Ectodermal cell (in vitro differentiated cells): ENCODE measurements at regions not wholly inside any gene's neighbourhood (a gene's known extent, or its start where the extent isn't known, plus 50 kb on each side); places are given as distances from the start of the nearest gene placed in this dataset.

Experiments
- H3K27ac ChIP-seq: 2 replicates; pipeline ENCODE4 v1.7.0; 2013; ENCODE audit warnings: mild to moderate bottlenecking, low read depth, low read length; ENCODE audit not compliant: insufficient read depth, poor library complexity, severe bottlenecking
- H3K27me3 ChIP-seq: 2 replicates; pipeline ENCODE4 v1.7.0; 2013; ENCODE audit warnings: mild to moderate bottlenecking, low read length; ENCODE audit not compliant: insufficient read depth, control insufficient read depth, poor library complexity, severe bottlenecking
- H3K36me3 ChIP-seq: one replicate; pipeline ENCODE4 v1.7.0; 2013; ENCODE audit warnings: low read length; ENCODE audit not compliant: control insufficient read depth, insufficient read depth
- H3K4me1 ChIP-seq: one replicate; pipeline ENCODE4 v1.7.0; 2013; ENCODE audit warnings: low read length; ENCODE audit not compliant: control insufficient read depth, insufficient read depth
- H3K4me3 ChIP-seq: 2 replicates; pipeline ENCODE4 v1.7.0; 2013; ENCODE audit warnings: low read depth, low read length, control low read depth; ENCODE audit not compliant: insufficient read depth
- H3K9me3 ChIP-seq: 2 replicates; pipeline ENCODE4 v1.7.0; 2013; ENCODE audit warnings: mild to moderate bottlenecking, low read length, moderate library complexity; ENCODE audit not compliant: control insufficient read depth
- WGBS, 2 experiments: methylation state at CpG; one replicate each; pipeline ENCODE4 v1.1.7; 2013; ENCODE audit warnings: missing lambda C conversion rate in 2 of 2; 5-methylcytosine and 5-hydroxymethylcytosine counted together

GRCh38 chr5:93300945-93301344 is 280.1 kb downstream of the NR2F1-AS1 start:
- H3K4me1 ChIP-seq, result peaks cover 59% of the 10 kb centered on the region
- H3K36me3 ChIP-seq, result no peaks in the 10 kb centered on the region
- no peaks in the 10 kb centered on the region for H3K9me3 ChIP-seq
- no peak overlapping the region for H3K27ac ChIP-seq
- H3K4me3 ChIP-seq, result no peak overlapping the region
- H3K27me3 ChIP-seq, result no peaks in the 10 kb centered on the region

- H3K4me1 ChIP-seq, result peaks cover 54% of the 10 kb centered on the region
- H3K9me3 ChIP-seq, result no peaks in the 10 kb centered on the region
- no peak overlapping the region for H3K4me3 ChIP-seq
Measured at GRCh38 chr5:93300309-93300923, 280.6 kb downstream of the NR2F1-AS1 start.

GRCh38 chr5:93299681-93300308 is 281.2 kb downstream of the NR2F1-AS1 start:
- H3K27ac ChIP-seq, result peak overlapping the region; percentile 94
- peaks cover 48% of the 10 kb centered on the region for H3K4me1 ChIP-seq
- no peaks in the 10 kb centered on the region for H3K9me3 ChIP-seq
- no peaks in the 10 kb centered on the region for H3K36me3 ChIP-seq
- no peaks in the 10 kb centered on the region for H3K27me3 ChIP-seq
- 0 to 1% methylated on average over 6 of the region's 6 CpGs for WGBS, 2 experiments
- no peak overlapping the region for H3K4me3 ChIP-seq

More at GRCh38 chr5:93300309-93300923, 280.6 kb downstream of the NR2F1-AS1 start:
- Histone ChIP-seq H3K27ac (peak overlapping the region; percentile 94), H3K36me3 (no peaks in the 10 kb centered on the region), H3K27me3 (no peaks in the 10 kb centered on the region)
- 50 to 53% methylated on average over 7 to 8 of the region's 8 CpGs for WGBS, 2 experiments

- H3K4me3 ChIP-seq, result no peak overlapping the region
Measured at GRCh38 chr5:93297116-93297515, 283.9 kb downstream of the NR2F1-AS1 start.

GRCh38 chr5:93296338-93296737 is 284.7 kb downstream of the NR2F1-AS1 start:
- WGBS, 2 experiments, result 90 to 98% methylated on average over 2 of the region's 2 CpGs
- Histone ChIP-seq H3K4me3 (no peak overlapping the region), H3K4me1 (peaks cover 24% of the 10 kb centered on the region), H3K27me3 (no peaks in the 10 kb centered on the region), H3K27ac (no peak overlapping the region), H3K36me3 (no peaks in the 10 kb centered on the region), H3K9me3 (no peaks in the 10 kb centered on the region)

More at GRCh38 chr5:93297116-93297515, 283.9 kb downstream of the NR2F1-AS1 start:
- no peaks in the 10 kb centered on the region for H3K27me3 ChIP-seq
- no peaks in the 10 kb centered on the region for H3K36me3 ChIP-seq
- WGBS, 2 experiments, result 92 to 96% methylated on average over 2 of the region's 2 CpGs
- H3K27ac ChIP-seq, result no peak overlapping the region
- H3K4me1 ChIP-seq, result peaks cover 25% of the 10 kb centered on the region
- H3K9me3 ChIP-seq, result no peaks in the 10 kb centered on the region

GRCh38 chr5:93294996-93295395 is 286.0 kb downstream of the NR2F1-AS1 start:
- H3K4me1 ChIP-seq, result peaks cover 11% of the 10 kb centered on the region
- 100% methylated on average over 1 of the region's 1 CpG for WGBS, 2 experiments

GRCh38 chr5:93294199-93294598 is 286.8 kb downstream of the NR2F1-AS1 start:
- Histone ChIP-seq H3K36me3 (no peaks in the 10 kb centered on the region), H3K4me3 (no peak overlapping the region), H3K4me1 (peaks cover 4% of the 10 kb centered on the region), H3K9me3 (no peaks in the 10 kb centered on the region), H3K27me3 (no peaks in the 10 kb centered on the region), H3K27ac (no peak overlapping the region)

More at GRCh38 chr5:93294996-93295395, 286.0 kb downstream of the NR2F1-AS1 start:
- H3K27ac ChIP-seq, result no peak overlapping the region
- H3K9me3 ChIP-seq, result no peaks in the 10 kb centered on the region
- no peaks in the 10 kb centered on the region for H3K27me3 ChIP-seq
- H3K4me3 ChIP-seq, result no peak overlapping the region
- no peaks in the 10 kb centered on the region for H3K36me3 ChIP-seq

- peaks cover 4% of the 10 kb centered on the region for H3K36me3 ChIP-seq
- 94 to 95% methylated on average over 2 of the region's 2 CpGs for WGBS, 2 experiments
- no peak overlapping the region for H3K4me3 ChIP-seq
- no peaks in the 10 kb centered on the region for H3K4me1 ChIP-seq
- H3K9me3 ChIP-seq, result no peaks in the 10 kb centered on the region
- no peak overlapping the region for H3K27ac ChIP-seq
- H3K27me3 ChIP-seq, result no peaks in the 10 kb centered on the region
Measured at GRCh38 chr5:93289942-93290341, 291.1 kb downstream of the NR2F1-AS1 start.

GRCh38 chr5:93285461-93285860 is 295.6 kb downstream of the NR2F1-AS1 start:
- 85 to 96% methylated on average over 1 of the region's 1 CpG for WGBS, 2 experiments
- no peak overlapping the region for H3K27ac ChIP-seq

GRCh38 chr5:93281980-93282772 is 298.8 kb downstream of the NR2F1-AS1 start:
- Histone ChIP-seq H3K36me3 (peaks cover 4% of the 10 kb centered on the region), H3K9me3 (no peaks in the 10 kb centered on the region), H3K27ac (no peak overlapping the region), H3K27me3 (no peaks in the 10 kb centered on the region), H3K4me3 (no peak overlapping the region), H3K4me1 (peaks cover 5% of the 10 kb centered on the region)
- 91 to 93% methylated on average over 3 to 4 of the region's 4 CpGs for WGBS, 2 experiments

More at GRCh38 chr5:93285461-93285860, 295.6 kb downstream of the NR2F1-AS1 start:
- no peaks in the 10 kb centered on the region for H3K9me3 ChIP-seq
- H3K27me3 ChIP-seq, result no peaks in the 10 kb centered on the region
- peaks cover 4% of the 10 kb centered on the region for H3K36me3 ChIP-seq
- H3K4me3 ChIP-seq, result no peak overlapping the region
- H3K4me1 ChIP-seq, result peaks cover 5% of the 10 kb centered on the region
